Fibroblast of mammary gland (primary cell): ENCODE measurements at regions not wholly inside any gene's neighbourhood (a gene's known extent, or its start where the extent isn't known, plus 50 kb on each side); places are given as distances from the start of the nearest gene placed in this dataset.
A peak's percentile ranks its signal among the peaks of the same experiment; 100 is the strongest.

Experiments
- DNase-seq: peaks from one replicate; pipeline ENCODE4 v3.0.0-alpha.2; 2010; ENCODE audit warnings: low read depth
- H3K4me3 ChIP-seq: 2 replicates; pipeline ENCODE4 v1.5.1; 2011; ENCODE audit warnings: low read depth, mild to moderate bottlenecking, low read length, moderate library complexity; ENCODE audit not compliant: control insufficient read depth
- CTCF ChIP-seq: conservative IDR thresholded peaks from 2 replicates; pipeline ENCODE4 v1.5.1; 2011; ENCODE audit warnings: low read depth, low read length, inconsistent platforms; ENCODE audit not compliant: control insufficient read depth, insufficient read depth

- TF ChIP-seq CTCF = no peak
- DNase-seq = peak; percentile 18
- no peak overlapping the region for H3K4me3 ChIP-seq
Measured at GRCh38 chr10:62681211-62681940, 123.1 kb upstream of the ADO start.

GRCh38 chr10:62684911-62685310, 119.6 kb upstream of the ADO start:
- DNase-seq = no peak
- no peak for TF ChIP-seq CTCF
- H3K4me3 ChIP-seq = no peak overlapping the region

GRCh38 chr10:62687230-62687748, 117.2 kb upstream of the ADO start:
- no peak overlapping the region for H3K4me3 ChIP-seq
- TF ChIP-seq CTCF = no peak
- peak; percentile 49 for DNase-seq

GRCh38 chr10:62688971-62689700, 115.4 kb upstream of the ADO start:
- no peak overlapping the region for H3K4me3 ChIP-seq

GRCh38 chr10:62689712-62690111, 114.8 kb upstream of the ADO start:
- no peak for DNase-seq
- H3K4me3 ChIP-seq = no peak overlapping the region
- no peak for TF ChIP-seq CTCF

More at GRCh38 chr10:62688971-62689700, 115.4 kb upstream of the ADO start:
- no peak for TF ChIP-seq CTCF
- DNase-seq = no peak

GRCh38 chr10:62690703-62691102, 113.8 kb upstream of the ADO start:
- no peak for TF ChIP-seq CTCF

More at GRCh38 chr10:62690703-62691102, 113.8 kb upstream of the ADO start:
- no peak overlapping the region for H3K4me3 ChIP-seq
- DNase-seq = peak; percentile 2
